ENCODE measurements at regions not wholly inside any gene's neighbourhood (a gene's known extent, or its start where the extent isn't known, plus 50 kb on each side); places are given as distances from the start of the nearest gene placed in this dataset.

- H3K27ac ChIP-seq: no peak overlapping the region
- peak; percentile 40 for DNase-seq (ENCODE audit: low spot score)
Observed at GRCh38 chr2:240292035-240292574, 143.4 kb upstream of the GPC1 start.

DNA sequence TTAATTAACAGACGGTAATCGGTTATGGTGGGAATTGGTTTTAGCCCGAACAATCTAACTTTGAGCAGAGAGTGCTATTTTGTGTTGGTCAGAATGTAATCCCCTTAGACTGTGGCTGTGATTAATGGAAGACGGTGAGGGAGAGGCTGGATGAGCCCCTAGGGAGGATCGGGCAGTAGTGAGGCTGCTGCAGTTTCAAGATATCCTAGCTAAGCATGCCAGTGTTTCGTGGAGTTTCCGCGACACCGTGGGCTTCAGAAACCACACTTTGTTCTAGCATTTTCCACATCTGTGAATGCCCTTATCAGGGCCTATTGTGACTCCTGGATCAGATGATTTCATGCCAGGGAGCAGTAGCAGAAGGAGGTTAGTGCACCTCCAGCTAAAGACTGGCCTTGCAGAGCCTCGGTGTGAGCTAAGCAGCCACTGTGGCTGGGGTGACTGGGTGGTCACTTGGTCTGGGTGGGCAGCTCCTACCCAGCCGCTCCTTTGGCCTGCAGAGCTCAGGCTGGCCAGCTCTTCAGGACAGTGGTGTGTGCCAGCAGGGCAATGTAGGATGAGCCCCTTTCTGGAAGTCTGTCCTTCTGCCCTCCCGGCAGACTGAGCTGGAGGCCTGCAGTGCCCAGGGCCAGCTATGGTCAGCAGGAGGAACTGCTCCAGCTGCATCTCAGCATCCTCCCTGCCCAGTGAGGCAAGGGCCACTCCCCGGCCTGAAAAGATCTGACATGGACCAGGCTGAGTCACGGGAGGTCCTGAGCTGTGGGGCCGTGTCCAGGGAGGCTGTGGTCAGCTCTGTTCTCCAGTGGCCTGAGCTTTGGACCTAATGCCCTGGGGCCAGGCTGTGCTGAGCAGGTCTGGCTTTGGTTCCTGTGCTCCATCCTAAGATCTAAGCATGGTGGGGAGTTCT, 142.6 kb upstream of the GPC1 start:
- Histone ChIP-seq H3K9me3 (no peaks in the 10 kb centered on the region), H3K36me3 (no peaks in the 10 kb centered on the region), H3K27ac (peak overlapping the region; percentile 68 to 70), H3K4me1 (peaks cover 0 to 32% of the 10 kb centered on the region in 2 donors), H3K4me3 (no peak overlapping the region), H3K27me3 (no peaks in the 10 kb centered on the region)
- TF ChIP-seq, protein P1, sequence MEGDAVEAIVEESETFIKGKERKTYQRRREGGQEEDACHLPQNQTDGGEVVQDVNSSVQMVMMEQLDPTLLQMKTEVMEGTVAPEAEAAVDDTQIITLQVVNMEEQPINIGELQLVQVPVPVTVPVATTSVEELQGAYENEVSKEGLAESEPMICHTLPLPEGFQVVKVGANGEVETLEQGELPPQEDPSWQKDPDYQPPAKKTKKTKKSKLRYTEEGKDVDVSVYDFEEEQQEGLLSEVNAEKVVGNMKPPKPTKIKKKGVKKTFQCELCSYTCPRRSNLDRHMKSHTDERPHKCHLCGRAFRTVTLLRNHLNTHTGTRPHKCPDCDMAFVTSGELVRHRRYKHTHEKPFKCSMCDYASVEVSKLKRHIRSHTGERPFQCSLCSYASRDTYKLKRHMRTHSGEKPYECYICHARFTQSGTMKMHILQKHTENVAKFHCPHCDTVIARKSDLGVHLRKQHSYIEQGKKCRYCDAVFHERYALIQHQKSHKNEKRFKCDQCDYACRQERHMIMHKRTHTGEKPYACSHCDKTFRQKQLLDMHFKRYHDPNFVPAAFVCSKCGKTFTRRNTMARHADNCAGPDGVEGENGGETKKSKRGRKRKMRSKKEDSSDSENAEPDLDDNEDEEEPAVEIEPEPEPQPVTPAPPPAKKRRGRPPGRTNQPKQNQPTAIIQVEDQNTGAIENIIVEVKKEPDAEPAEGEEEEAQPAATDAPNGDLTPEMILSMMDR (IDR thresholded peaks at IDR 0.05): no peak
- no peak for DNase-seq (ENCODE audit: low spot score)

More at GRCh38 chr2:240292035-240292574, 143.4 kb upstream of the GPC1 start:
- no peaks in the 10 kb centered on the region for H3K36me3 ChIP-seq
- peaks cover 0 to 31% of the 10 kb centered on the region in 2 donors for H3K4me1 ChIP-seq
- H3K4me3 ChIP-seq: no peak overlapping the region
- no peaks in the 10 kb centered on the region for H3K27me3 ChIP-seq
- H3K9me3 ChIP-seq: no peaks in the 10 kb centered on the region
- TF ChIP-seq, protein P1 (IDR thresholded peaks at IDR 0.05): no peak

GRCh38 chr2:240293557-240294461, 141.7 kb upstream of the GPC1 start:
- no peak for DNase-seq (ENCODE audit: low spot score)
- Histone ChIP-seq H3K36me3 (no peaks in the 10 kb centered on the region), H3K27ac (peak overlapping the region; percentile 68 to 70), H3K27me3 (no peaks in the 10 kb centered on the region), H3K4me1 (peaks cover 0 to 32% of the 10 kb centered on the region in 2 donors), H3K4me3 (no peak overlapping the region), H3K9me3 (no peaks in the 10 kb centered on the region)
- TF ChIP-seq, protein P1 (IDR thresholded peaks at IDR 0.05): no peak

DNA sequence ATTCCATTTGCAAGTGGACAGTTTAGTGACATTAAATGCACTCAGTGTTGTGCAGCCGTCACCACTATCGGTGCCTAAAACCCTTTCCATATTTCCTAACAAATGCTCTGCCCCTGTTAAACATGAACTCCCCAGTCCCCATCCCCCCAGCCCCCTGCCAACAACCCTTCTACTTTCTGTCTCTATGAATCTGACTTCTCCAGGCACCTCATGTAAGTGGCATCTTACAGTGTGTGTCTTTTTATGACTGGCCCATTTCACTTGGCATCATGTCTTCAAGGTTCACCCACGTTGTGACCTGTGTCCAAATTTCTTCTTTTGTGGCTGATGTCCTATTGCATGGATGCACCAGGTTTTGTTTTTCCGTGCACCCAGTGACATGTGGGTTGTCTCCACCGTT, 140.9 kb upstream of the GPC1 start:
- Histone ChIP-seq H3K9me3 (no peaks in the 10 kb centered on the region), H3K36me3 (no peaks in the 10 kb centered on the region), H3K27ac (peak overlapping the region in 1 of 2 donors; percentile 68), H3K4me3 (no peak overlapping the region), H3K4me1 (peaks cover 0 to 32% of the 10 kb centered on the region in 2 donors), H3K27me3 (no peaks in the 10 kb centered on the region)
- DNase-seq (ENCODE audit: low spot score): no peak
- TF ChIP-seq, protein P1 (IDR thresholded peaks at IDR 0.05): no peak

DNA sequence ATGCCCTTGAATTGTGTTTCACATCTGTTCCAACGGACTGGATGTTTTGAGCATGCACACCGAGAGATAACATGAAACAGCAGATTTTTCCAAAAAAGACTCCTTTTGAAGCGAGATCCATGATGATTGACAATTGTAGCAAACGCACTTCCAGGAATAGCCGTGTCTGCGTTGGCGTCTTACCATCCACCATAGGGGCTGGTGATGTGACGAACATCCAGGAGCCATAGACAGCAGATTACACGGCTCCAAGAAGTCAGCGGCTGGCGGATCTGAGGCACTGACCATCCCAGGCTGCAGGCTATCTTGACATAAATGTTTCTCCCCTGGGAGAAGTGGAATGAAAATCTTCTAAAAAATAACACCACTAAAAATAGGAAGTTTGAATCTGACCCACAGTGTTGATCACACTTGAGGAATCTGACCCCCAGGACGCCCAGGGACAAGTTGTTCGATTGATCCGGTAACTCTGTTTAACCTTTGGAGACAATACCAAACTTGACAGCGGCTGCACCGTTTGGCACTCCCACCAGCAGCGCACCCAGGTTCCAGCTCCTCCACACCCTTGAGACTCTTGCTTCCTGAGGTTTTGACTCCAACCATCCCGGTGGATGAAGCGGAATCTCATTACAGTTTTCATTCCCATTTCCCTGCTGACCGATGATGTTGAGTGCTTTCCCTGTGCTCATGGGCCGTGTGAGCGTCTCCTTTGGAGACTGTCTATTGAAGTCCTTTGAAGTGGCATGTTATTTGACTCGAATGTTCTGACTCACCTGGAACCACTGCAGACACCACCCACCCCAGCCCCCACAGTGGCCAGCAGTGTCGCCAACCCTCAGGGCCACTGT, 140.0 kb upstream of the GPC1 start:
- Histone ChIP-seq H3K27me3 (no peaks in the 10 kb centered on the region), H3K4me1 (peaks cover 0 to 32% of the 10 kb centered on the region in 2 donors), H3K4me3 (no peak overlapping the region), H3K36me3 (no peaks in the 10 kb centered on the region), H3K9me3 (no peaks in the 10 kb centered on the region), H3K27ac (no peak overlapping the region)
- DNase-seq (ENCODE audit: low spot score): peak; percentile 46
- TF ChIP-seq, protein P1 (IDR thresholded peaks at IDR 0.05): no peak

All from right atrium auricular region (tissue), 2 donors.